ENCODE measurements at regions not wholly inside any gene's neighbourhood (a gene's known extent, or its start where the extent isn't known, plus 50 kb on each side); places are given as distances from the start of the nearest gene placed in this dataset.

DNA sequence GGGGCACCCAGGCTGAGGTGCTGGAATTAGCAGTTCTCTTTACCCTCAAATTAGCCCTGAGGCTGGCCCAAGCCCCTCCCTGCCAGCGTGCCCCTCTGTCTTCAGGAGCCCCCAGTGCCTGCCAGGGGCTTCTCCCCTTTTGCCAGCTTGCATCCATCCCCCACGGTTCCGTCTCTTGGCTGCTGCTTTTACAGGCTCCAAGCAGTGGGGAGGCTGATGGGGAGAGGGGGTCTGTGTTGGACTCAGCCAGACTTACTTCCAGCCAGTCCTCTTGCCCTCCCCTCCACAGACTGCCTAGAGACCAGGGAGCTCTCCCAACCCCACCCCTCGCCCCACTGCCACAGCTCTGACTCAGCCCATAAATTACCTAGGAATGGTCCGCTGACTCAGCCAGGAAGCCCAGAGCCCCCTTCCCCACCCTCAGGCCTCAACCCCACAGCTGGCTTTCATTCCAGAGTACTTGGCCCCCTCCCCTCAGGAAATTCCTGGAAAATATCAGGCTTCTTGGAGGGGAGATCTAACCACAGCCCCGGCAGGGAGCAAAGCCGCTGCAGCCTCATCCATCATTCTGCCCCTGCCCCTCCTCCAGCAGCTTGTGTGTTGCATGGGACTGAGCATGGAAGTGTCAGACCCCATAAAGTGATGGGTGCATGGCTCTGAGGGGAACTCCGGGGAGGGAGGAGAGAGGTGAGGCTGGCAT lies 184.6 kb downstream of the ZFP36L2 start:
- H3K4me3 Mint-ChIP-seq = no peak overlapping the region
- no peaks in the 10 kb centered on the region for H3K9me3 Mint-ChIP-seq
- H3K27me3 Mint-ChIP-seq = peaks cover 2% of the 10 kb centered on the region
- ChIA-PET CTCF (no interaction called here), POLR2A (no interaction called here)
- no peak overlapping the region for H3K27ac Mint-ChIP-seq
- H3K36me3 Mint-ChIP-seq (ENCODE audit: low read depth) = no peaks in the 10 kb centered on the region
- no peak for DNase-seq
- H3K4me1 Mint-ChIP-seq = peaks cover 13% of the 10 kb centered on the region

DNA sequence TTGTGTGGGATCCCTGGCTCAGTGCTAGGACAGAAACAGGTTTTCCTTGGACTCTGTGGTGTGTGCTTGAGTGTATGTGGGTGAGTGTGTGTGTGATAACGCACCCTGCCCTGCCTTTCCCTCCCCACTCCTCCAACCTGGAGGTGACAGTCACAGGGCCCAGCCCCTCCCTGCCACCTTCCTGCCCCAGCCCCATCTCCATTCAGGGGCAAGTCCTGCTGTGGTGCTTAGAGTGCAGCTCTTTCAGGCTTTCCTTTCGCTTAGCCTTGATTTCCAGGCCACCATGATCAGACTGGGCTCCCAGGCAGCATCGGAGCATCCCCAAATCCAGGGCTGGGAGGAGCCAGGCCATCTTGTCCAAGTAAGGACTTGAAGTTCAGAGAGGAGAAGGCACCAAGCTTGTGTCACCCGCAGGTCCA lies 185.2 kb downstream of the ZFP36L2 start:
- H3K4me1 Mint-ChIP-seq = peaks cover 8% of the 10 kb centered on the region
- H3K27me3 Mint-ChIP-seq = no peaks in the 10 kb centered on the region
- H3K9me3 Mint-ChIP-seq = no peaks in the 10 kb centered on the region
- H3K27ac Mint-ChIP-seq = no peak overlapping the region
- no peak for DNase-seq
- ChIA-PET CTCF (no interaction called here), POLR2A (no interaction called here)
- no peak overlapping the region for H3K4me3 Mint-ChIP-seq
- no peaks in the 10 kb centered on the region for H3K36me3 Mint-ChIP-seq (ENCODE audit: low read depth)

DNA sequence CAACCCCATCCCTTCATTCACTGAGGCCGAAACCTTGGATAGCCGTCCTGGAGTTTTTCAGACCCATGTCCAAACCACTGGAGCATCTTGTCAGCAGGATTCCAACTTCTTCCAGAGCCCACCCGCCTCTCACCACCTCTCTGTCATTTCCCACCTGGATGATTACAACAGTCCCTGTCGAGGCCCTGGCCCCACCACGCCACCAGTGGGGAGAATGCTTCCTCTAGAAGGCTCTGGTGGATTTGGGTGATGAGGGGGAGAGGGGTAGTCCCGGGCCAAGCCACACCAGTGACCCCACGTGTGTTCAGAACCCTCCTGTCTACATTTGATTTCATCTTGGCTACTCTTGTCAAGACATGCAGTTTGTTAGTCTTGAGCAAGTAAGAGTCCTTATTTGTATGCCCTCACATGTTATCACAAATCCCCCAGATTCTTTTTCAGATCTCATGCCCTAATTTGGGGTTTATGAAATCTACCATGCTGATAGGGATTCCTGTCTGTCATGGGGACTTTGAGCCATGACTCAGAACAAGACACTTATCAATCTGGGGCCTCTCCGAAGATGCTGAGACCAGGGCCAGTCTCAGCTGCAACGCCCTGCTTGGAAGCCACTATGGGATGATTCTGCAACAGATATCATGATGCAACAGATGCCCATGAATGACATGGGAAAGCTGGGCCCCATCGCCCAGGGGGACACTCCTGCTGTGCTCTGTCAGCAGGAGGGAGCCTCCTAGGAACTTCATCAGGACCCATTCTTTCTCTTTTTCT lies 186.1 kb downstream of the ZFP36L2 start:
- CTCF ChIA-PET = no interaction called here
- Mint-ChIP-seq H3K27ac (no peak overlapping the region), H3K9me3 (no peaks in the 10 kb centered on the region), H3K27me3 (no peaks in the 10 kb centered on the region), H3K36me3 (ENCODE audit: low read depth) (no peaks in the 10 kb centered on the region), H3K4me1 (peaks cover 5% of the 10 kb centered on the region), H3K4me3 (no peak overlapping the region)
- POLR2A ChIA-PET = no interaction called here
- DNase-seq = no peak

DNA sequence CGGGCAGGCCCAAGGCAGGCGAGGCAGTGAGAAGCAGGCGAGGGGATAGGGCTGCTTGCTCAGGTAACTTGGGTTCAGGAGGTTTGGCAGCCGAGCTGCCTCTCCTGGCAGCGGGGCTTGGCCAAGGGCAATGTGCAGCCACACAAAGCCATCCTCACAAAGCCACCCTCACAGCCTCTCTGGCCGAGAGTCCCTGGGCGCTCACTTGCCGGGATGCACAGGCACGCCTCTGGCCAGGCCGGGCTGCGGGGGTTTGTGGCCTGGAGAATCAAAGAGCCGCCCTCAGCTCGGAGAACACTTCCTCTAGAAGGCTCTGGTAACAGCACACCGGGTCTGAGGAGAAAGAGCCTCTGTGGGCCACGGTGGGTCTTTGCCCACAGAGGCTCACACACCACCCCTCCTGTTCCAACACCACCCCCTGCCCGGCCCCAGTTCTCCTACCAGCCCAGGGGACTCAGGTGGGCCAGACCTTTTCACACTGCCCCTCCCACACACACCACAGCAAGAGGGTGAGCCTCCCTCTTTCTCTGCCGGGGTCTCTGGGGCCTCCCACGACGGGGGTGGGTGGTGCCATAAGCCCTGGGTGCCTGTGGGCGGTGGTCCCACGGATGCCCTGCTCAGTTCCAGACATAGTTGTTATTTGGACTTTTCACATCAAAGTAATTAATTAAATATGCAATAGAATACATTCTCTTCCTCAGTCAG lies 186.9 kb downstream of the ZFP36L2 start:
- ChIA-PET CTCF (interaction anchor here (0.6 kb wide), 1 partner anchor 19 kb away, joined by 4 read pairs; no protein-coding TSS in a partner anchor), POLR2A (no interaction called here)
- no peaks in the 10 kb centered on the region for H3K9me3 Mint-ChIP-seq
- H3K4me1 Mint-ChIP-seq = peaks cover 5% of the 10 kb centered on the region
- no peaks in the 10 kb centered on the region for H3K27me3 Mint-ChIP-seq
- H3K27ac Mint-ChIP-seq = no peak overlapping the region
- DNase-seq = no peak
- no peaks in the 10 kb centered on the region for H3K36me3 Mint-ChIP-seq (ENCODE audit: low read depth)
- H3K4me3 Mint-ChIP-seq = no peak overlapping the region

DNA sequence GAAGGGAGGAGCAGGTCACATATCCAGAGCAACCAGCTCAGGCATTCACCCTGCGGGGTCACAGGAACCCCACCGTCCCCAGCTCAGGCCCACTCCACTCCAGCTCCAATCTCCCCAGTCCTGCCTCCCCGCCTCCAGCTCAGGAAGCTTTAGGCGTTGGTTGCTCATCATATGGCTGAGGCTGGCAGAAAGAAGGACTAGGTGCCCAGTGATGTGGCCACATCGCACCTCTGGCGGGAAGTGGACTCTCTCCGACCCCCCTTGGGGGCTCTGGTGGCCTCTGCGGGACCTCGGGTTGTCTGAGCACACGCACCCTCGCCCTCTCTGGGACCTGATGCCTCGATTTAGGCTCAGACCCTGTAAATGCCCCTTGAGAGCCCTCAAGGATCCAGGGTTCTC lies 187.7 kb downstream of the ZFP36L2 start:
- no peak for DNase-seq
- ChIA-PET CTCF (no interaction called here), POLR2A (no interaction called here)
- H3K27me3 Mint-ChIP-seq = no peaks in the 10 kb centered on the region
- no peak overlapping the region for H3K27ac Mint-ChIP-seq
- H3K4me1 Mint-ChIP-seq = peaks cover 5% of the 10 kb centered on the region
- H3K36me3 Mint-ChIP-seq (ENCODE audit: low read depth) = no peaks in the 10 kb centered on the region
- H3K9me3 Mint-ChIP-seq = no peaks in the 10 kb centered on the region
- H3K4me3 Mint-ChIP-seq = no peak overlapping the region

DNA sequence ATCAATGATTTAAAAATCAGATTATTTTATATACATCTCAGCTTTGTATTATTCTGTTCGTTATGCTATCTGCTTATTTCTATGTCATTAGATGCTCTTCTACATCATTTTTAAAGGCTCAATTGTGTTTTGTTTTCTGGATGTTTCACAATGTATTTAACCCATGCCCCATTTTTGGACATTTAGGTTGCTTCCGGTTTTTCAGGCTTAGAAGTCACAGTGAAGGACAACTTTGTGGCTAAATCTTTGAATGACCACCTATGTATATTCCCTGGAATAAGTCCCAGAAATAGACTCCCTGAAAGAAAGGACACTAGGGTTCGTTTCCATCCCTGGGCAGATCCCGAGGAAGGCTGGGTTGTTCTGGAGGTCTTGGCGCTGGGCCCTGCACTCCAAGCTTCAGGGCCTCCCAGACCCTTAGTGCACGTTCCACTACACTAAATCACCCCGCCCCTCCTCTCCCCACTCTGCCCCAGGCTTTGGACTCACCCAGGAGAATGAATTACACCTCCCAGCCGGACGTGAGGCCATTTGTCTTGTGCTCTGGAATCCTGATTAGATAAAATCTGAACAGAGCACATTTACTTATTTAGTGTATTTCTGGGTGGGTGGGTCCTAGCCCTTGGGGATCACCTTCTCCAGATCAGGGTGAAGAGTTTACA lies 188.2 kb downstream of the ZFP36L2 start:
- ChIA-PET POLR2A (no interaction called here), CTCF (no interaction called here)
- Mint-ChIP-seq H3K4me3 (no peak overlapping the region), H3K27me3 (no peaks in the 10 kb centered on the region), H3K36me3 (ENCODE audit: low read depth) (no peaks in the 10 kb centered on the region), H3K4me1 (peaks cover 5% of the 10 kb centered on the region), H3K27ac (no peak overlapping the region), H3K9me3 (no peaks in the 10 kb centered on the region)
- no peak for DNase-seq

DNA sequence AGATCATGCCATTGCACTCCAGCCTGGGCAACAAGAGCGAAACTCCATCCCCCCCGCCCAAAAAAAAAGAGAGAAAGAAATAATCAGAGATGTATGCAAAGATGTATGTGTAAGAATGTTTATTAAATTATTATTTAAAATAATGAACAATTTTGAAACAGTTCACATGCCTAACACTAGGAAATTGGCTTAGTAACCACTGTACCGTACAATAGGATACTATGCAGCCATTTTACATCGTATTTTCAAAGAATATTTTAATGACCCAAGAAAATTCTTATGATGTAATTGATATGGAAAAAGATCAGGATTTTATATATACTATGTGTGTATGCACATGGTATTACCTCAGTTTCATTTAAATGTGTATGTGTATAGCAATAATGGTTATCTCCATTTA lies 190.5 kb downstream of the ZFP36L2 start:
- Mint-ChIP-seq H3K27ac (no peak overlapping the region), H3K4me1 (peaks cover 7% of the 10 kb centered on the region), H3K9me3 (no peaks in the 10 kb centered on the region), H3K36me3 (ENCODE audit: low read depth) (no peaks in the 10 kb centered on the region), H3K27me3 (no peaks in the 10 kb centered on the region), H3K4me3 (no peak overlapping the region)
- DNase-seq = no peak
- ChIA-PET CTCF (no interaction called here), POLR2A (no interaction called here)

DNA sequence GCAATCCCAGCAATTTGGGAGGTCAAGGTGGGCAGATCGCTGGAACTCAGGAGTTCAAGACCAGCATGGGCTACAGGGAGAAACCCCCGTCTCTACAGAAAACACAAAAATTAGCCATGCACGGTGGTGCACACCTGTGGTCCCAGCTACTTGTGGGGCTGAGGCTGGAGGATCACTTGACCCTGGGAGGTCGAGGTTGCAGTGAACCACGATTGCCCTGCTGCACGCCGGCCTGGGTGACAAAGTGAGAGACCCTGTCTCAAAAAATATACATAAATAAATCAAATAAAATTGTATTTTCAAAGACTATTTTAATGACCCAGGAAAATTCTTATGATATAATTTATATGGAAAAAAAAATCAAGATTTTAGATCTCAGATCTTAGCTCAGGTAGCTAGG lies 191.5 kb downstream of the ZFP36L2 start:
- ChIA-PET CTCF (no interaction called here), POLR2A (no interaction called here)
- no peak overlapping the region for H3K4me3 Mint-ChIP-seq
- no peaks in the 10 kb centered on the region for H3K9me3 Mint-ChIP-seq
- H3K4me1 Mint-ChIP-seq = peaks cover 2% of the 10 kb centered on the region
- no peak overlapping the region for H3K27ac Mint-ChIP-seq
- no peak for DNase-seq
- no peaks in the 10 kb centered on the region for H3K27me3 Mint-ChIP-seq
- no peaks in the 10 kb centered on the region for H3K36me3 Mint-ChIP-seq (ENCODE audit: low read depth)

DNA sequence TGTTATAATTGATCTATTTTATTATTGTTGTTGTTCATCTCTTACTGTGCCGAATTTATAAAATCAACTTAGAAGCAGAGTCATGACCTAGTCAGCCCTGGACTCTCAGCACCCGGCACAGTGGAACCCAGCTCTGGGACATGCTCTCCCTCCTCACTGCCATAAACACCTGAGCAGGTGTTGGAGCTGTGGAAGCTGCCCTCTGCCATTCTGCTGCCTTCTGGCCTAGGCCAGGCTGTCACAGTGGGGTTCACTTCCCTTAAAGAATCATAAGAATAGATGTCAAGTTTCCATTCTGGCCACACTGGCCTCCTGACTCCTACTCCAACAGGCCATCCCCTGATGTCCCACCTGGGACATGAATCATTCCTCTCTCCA lies 192.2 kb downstream of the ZFP36L2 start:
- H3K4me1 Mint-ChIP-seq = peaks cover 2% of the 10 kb centered on the region
- H3K9me3 Mint-ChIP-seq = no peaks in the 10 kb centered on the region
- DNase-seq = no peak
- H3K36me3 Mint-ChIP-seq (ENCODE audit: low read depth) = no peaks in the 10 kb centered on the region
- CTCF ChIA-PET = no interaction called here
- POLR2A ChIA-PET = no interaction called here
- H3K4me3 Mint-ChIP-seq = no peak overlapping the region
- no peaks in the 10 kb centered on the region for H3K27me3 Mint-ChIP-seq
- H3K27ac Mint-ChIP-seq = no peak overlapping the region

DNA sequence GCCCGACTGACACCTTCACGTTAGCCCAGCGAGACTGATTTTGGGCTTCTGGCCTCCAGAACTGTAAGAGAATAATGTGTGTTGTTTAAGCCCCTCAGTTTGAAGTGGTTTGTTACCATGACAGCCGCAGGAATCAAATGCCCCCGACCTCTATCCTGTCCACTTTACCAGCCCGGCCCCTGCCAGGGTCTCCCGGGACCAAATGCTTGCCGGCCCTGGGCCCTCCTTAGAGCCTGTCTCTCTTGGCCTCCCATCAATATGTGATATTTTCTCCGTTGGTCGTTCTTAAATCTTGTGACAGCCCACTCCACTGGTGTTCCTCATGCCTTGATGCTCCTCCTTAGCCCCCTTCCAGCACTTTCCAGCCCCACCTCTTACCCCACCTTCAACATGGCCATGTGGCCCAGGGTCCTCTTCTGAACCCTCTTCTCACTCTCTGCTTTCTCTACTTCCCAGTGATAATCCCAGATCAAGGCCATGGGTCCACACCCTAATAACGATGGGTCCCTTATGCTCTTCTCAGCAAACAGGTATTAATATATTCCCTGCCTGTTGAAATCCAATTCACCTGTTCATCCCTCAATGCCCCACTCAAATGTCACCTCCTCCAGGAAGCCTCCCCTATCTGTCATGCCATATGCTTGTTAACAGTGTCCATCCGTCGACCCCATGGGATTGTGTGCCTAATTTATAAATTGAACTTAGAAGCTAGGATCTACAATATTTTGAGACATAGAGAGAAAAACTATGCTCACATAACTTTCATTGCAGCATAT lies 192.8 kb downstream of the ZFP36L2 start:
- H3K36me3 Mint-ChIP-seq (ENCODE audit: low read depth) = no peaks in the 10 kb centered on the region
- no peaks in the 10 kb centered on the region for H3K9me3 Mint-ChIP-seq
- no peaks in the 10 kb centered on the region for H3K27me3 Mint-ChIP-seq
- H3K4me1 Mint-ChIP-seq = peaks cover 2% of the 10 kb centered on the region
- no peak overlapping the region for H3K4me3 Mint-ChIP-seq
- POLR2A ChIA-PET = no interaction called here
- H3K27ac Mint-ChIP-seq = no peak overlapping the region
- CTCF ChIA-PET = no interaction called here
- no peak for DNase-seq

DNA sequence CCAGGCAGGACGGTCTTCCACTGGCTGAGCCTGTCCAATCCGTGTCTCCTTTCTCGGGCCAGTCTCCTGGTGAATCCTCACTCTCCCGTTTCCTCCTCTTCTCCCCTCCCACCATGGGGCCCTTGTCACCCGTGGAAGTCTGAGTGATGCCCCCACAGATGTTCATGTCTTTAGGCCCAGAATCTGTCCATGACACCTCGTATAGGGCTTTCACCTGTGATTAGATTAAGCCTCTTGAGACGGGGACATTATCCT lies 193.5 kb downstream of the ZFP36L2 start:
- Mint-ChIP-seq H3K36me3 (ENCODE audit: low read depth) (no peaks in the 10 kb centered on the region), H3K27me3 (no peaks in the 10 kb centered on the region), H3K4me3 (no peak overlapping the region), H3K27ac (no peak overlapping the region), H3K9me3 (no peaks in the 10 kb centered on the region), H3K4me1 (peaks cover 2% of the 10 kb centered on the region)
- DNase-seq = no peak
- CTCF ChIA-PET = no interaction called here
- POLR2A ChIA-PET = no interaction called here

DNA sequence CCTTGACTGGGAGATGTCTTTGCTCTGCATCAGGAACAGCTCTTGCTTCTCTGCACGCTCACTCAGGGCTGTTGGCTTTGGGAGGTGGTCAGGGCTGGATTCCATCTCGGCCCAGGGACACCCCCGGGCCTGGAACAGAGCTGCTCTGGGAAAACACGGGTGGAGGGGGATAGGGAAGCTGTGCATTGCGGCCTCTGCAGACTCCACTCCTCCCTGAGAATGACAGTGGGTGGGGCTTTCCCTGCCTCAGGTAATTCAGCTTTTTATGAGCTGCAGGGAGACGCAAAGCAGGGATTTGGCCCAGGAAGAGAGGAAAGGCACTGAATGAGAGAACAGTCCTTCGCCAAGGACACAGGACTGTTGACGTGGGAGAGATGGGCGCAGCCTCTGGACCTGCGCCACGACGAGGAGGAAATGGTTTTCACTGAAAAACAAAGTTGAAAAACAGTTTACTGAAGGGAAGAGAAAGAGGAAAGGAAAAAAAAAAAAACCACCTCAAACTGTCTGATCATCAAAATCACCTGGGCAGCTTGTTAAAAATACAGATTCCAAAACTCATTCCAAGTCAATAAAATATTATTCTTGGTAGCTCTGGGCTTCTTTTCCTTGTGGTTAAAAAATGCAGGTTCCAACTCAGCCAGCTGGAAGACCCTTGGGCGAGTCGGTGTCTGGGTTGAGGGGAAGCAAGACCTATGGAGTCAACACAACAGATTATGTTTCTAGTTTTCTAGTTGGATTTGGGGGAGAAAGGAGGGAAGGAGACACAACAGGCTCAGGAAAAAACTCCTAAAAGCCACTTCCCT lies 194.0 kb downstream of the ZFP36L2 start:
- H3K27ac Mint-ChIP-seq = no peak overlapping the region
- ChIA-PET CTCF (no interaction called here), POLR2A (no interaction called here)
- no peaks in the 10 kb centered on the region for H3K9me3 Mint-ChIP-seq
- H3K27me3 Mint-ChIP-seq = no peaks in the 10 kb centered on the region
- H3K4me1 Mint-ChIP-seq = peaks cover 2% of the 10 kb centered on the region
- H3K36me3 Mint-ChIP-seq (ENCODE audit: low read depth) = no peaks in the 10 kb centered on the region
- DNase-seq = no peak
- H3K4me3 Mint-ChIP-seq = no peak overlapping the region

All from activated CD4-positive, alpha-beta memory T cell treated with anti-CD3 and anti-CD28 coated beads, Interleukin-2, amount 10 ng/mL, durations not matched to agents 7 days and 5 days (primary cell).